B cell (primary cell): ENCODE measurements at regions not wholly inside any gene's neighbourhood (a gene's known extent, or its start where the extent isn't known, plus 50 kb on each side); places are given as distances from the start of the nearest gene placed in this dataset.

Experiments
- EZH2 ChIP-seq: IDR thresholded peaks from 2 replicates; pipeline ENCODE4 v1.6.1; 2012; ENCODE audit warnings: borderline replicate concordance, low read depth, mild to moderate bottlenecking, moderate library complexity, low read length; ENCODE audit not compliant: insufficient read depth, poor library complexity, severe bottlenecking
- TF ChIP-seq, protein P1 (sequence below): fragments of 200-600 bp; IDR thresholded peaks from one replicate; pipeline ENCODE4 v1.8.0; 2022; ENCODE audit warnings: antibody characterized with exemption, mild to moderate bottlenecking

GRCh38 chr13:73876323-73876722 is 257.9 kb downstream of the KLF12 start:
- TF ChIP-seq, protein P1, sequence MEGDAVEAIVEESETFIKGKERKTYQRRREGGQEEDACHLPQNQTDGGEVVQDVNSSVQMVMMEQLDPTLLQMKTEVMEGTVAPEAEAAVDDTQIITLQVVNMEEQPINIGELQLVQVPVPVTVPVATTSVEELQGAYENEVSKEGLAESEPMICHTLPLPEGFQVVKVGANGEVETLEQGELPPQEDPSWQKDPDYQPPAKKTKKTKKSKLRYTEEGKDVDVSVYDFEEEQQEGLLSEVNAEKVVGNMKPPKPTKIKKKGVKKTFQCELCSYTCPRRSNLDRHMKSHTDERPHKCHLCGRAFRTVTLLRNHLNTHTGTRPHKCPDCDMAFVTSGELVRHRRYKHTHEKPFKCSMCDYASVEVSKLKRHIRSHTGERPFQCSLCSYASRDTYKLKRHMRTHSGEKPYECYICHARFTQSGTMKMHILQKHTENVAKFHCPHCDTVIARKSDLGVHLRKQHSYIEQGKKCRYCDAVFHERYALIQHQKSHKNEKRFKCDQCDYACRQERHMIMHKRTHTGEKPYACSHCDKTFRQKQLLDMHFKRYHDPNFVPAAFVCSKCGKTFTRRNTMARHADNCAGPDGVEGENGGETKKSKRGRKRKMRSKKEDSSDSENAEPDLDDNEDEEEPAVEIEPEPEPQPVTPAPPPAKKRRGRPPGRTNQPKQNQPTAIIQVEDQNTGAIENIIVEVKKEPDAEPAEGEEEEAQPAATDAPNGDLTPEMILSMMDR: no peak
- TF ChIP-seq EZH2: no peak
